HG02678 (cell line): ENCODE measurements at regions not wholly inside any gene's neighbourhood (a gene's known extent, or its start where the extent isn't known, plus 50 kb on each side); places are given as distances from the start of the nearest gene placed in this dataset.
"Not testable (repeated sequence)": the region's sequence is repeated elsewhere in the genome, so short reads cannot be mapped to it uniquely, and the experiment has no call there.

Source experiments
- ATAC-seq: cut with Tn5 transposase; IDR thresholded peaks from one replicate; pipeline ENCODE4 v1.9.1; 2021; ENCODE audit warnings: mild to moderate bottlenecking, moderate library complexity; ENCODE audit not compliant: unreplicated experiment

- no peak for ATAC-seq
Measured at GRCh38 chr9:119941091-119941490, 571.9 kb upstream of the BRINP1 start.

GRCh38 chr9:119938871-119939270 lies 569.6 kb upstream of the BRINP1 start:
- no peak for ATAC-seq

- no peak for ATAC-seq
Measured at GRCh38 chr9:119934497-119934896, 565.3 kb upstream of the BRINP1 start.

GRCh38 chr9:119933191-119933590 lies 564.0 kb upstream of the BRINP1 start:
- no peak for ATAC-seq

- ATAC-seq: no peak
Measured at GRCh38 chr9:119924736-119925135, 555.5 kb upstream of the BRINP1 start.

GRCh38 chr9:119917175-119917574 lies 547.9 kb upstream of the BRINP1 start:
- no peak for ATAC-seq

- ATAC-seq: no peak
Measured at GRCh38 chr9:119907056-119907455, 537.8 kb upstream of the BRINP1 start.

GRCh38 chr9:119905724-119906123 lies 536.5 kb upstream of the BRINP1 start:
- ATAC-seq: no peak

GRCh38 chr9:119903851-119904250 lies 534.6 kb upstream of the BRINP1 start:
- no peak for ATAC-seq

GRCh38 chr9:119902611-119903010 lies 533.4 kb upstream of the BRINP1 start:
- ATAC-seq: no peak

GRCh38 chr9:119898316-119898715 lies 529.1 kb upstream of the BRINP1 start:
- ATAC-seq: no peak

GRCh38 chr9:119884438-119884837 lies 515.2 kb upstream of the BRINP1 start:
- ATAC-seq: no peak

- no peak for ATAC-seq
Measured at GRCh38 chr9:119881898-119882297, 512.7 kb upstream of the BRINP1 start.

- no peak for ATAC-seq
Measured at GRCh38 chr9:119880361-119880760, 511.1 kb upstream of the BRINP1 start.

- ATAC-seq: no peak
Measured at GRCh38 chr9:119877306-119877705, 508.1 kb upstream of the BRINP1 start.

GRCh38 chr9:119873877-119874276 lies 504.6 kb upstream of the BRINP1 start:
- no peak for ATAC-seq

- ATAC-seq: not testable (repeated sequence)
Measured at GRCh38 chr9:119870251-119870650, 501.0 kb upstream of the BRINP1 start.

- ATAC-seq: no peak
Measured at GRCh38 chr9:119868694-119869093, 499.5 kb upstream of the BRINP1 start.

- ATAC-seq: no peak
Measured at GRCh38 chr9:119861842-119862241, 492.6 kb upstream of the BRINP1 start.

- ATAC-seq: no peak
Measured at GRCh38 chr9:119859128-119859527, 489.9 kb upstream of the BRINP1 start.

GRCh38 chr9:119853126-119853525 lies 483.9 kb upstream of the BRINP1 start:
- no peak for ATAC-seq

- ATAC-seq: no peak
Measured at GRCh38 chr9:119852390-119852789, 483.2 kb upstream of the BRINP1 start.

- no peak for ATAC-seq
Measured at GRCh38 chr9:119844431-119844830, 475.2 kb upstream of the BRINP1 start.

- no peak for ATAC-seq
Measured at GRCh38 chr9:119841016-119841415, 471.8 kb upstream of the BRINP1 start.
